Sigmoid colon (tissue), 4 donors: ENCODE measurements at regions not wholly inside any gene's neighbourhood (a gene's known extent, or its start where the extent isn't known, plus 50 kb on each side); places are given as distances from the start of the nearest gene placed in this dataset.

Source experiments
- EP300 ChIP-seq, 4 donors: sonication (generic); formaldehyde crosslinking; IDR thresholded peaks; one replicate each; pipeline ENCODE4 v1.6.1; 2017; ENCODE audit warnings: antibody characterized with exemption in 4 of 4
- POLR2A ChIP-seq, 2 donors: fragments of 450-650 bp; IDR thresholded peaks; one replicate each; pipeline ENCODE4 v1.6.1; 2016; ENCODE audit warnings: antibody characterized with exemption in 2 of 2, mild to moderate bottlenecking in 2 of 2, moderate library complexity in 2 of 2
- TF ChIP-seq, protein P1 (sequence below), 4 experiments: fragments of 450-650 bp in 3 of 4; fragments of 200-600 bp in 1 of 4; IDR thresholded peaks; one replicate each; pipeline ENCODE4 v1.5.1; 2016 to 2019; ENCODE audit warnings: antibody characterized with exemption in 4 of 4, mild to moderate bottlenecking in 3 of 4, moderate library complexity in 2 of 4

DNA sequence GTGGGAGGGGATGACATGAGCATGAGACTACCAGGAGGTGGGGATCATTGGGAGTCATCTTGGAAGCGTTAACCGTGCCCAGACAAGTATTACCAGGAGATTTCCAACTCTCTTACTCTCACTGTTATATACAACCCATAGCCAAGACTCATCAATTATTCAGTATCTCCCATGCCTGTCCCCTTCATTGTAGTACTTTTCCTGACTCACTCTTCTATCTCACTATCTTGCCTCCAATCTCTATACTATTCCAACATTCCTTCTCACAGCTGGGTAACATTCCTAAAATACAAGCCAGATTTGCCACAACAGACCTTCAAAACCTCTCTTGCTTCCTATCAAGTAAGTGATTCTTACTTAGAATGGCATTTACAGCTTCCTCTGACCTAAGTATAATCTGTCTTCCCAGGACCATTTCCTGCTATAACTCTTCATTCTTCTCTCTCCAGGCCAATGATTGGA, 226.3 kb upstream of the SMLR1 start:
- TF ChIP-seq, protein P1, sequence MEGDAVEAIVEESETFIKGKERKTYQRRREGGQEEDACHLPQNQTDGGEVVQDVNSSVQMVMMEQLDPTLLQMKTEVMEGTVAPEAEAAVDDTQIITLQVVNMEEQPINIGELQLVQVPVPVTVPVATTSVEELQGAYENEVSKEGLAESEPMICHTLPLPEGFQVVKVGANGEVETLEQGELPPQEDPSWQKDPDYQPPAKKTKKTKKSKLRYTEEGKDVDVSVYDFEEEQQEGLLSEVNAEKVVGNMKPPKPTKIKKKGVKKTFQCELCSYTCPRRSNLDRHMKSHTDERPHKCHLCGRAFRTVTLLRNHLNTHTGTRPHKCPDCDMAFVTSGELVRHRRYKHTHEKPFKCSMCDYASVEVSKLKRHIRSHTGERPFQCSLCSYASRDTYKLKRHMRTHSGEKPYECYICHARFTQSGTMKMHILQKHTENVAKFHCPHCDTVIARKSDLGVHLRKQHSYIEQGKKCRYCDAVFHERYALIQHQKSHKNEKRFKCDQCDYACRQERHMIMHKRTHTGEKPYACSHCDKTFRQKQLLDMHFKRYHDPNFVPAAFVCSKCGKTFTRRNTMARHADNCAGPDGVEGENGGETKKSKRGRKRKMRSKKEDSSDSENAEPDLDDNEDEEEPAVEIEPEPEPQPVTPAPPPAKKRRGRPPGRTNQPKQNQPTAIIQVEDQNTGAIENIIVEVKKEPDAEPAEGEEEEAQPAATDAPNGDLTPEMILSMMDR (IDR thresholded peaks at IDR 0.05), result no peak
- TF ChIP-seq EP300 (IDR thresholded peaks at IDR 0.05) (no peak), POLR2A (IDR thresholded peaks at IDR 0.05) (no peak)
